ENCODE measurements at regions not wholly inside any gene's neighbourhood (a gene's known extent, or its start where the extent isn't known, plus 50 kb on each side); places are given as distances from the start of the nearest gene placed in this dataset.

DNA sequence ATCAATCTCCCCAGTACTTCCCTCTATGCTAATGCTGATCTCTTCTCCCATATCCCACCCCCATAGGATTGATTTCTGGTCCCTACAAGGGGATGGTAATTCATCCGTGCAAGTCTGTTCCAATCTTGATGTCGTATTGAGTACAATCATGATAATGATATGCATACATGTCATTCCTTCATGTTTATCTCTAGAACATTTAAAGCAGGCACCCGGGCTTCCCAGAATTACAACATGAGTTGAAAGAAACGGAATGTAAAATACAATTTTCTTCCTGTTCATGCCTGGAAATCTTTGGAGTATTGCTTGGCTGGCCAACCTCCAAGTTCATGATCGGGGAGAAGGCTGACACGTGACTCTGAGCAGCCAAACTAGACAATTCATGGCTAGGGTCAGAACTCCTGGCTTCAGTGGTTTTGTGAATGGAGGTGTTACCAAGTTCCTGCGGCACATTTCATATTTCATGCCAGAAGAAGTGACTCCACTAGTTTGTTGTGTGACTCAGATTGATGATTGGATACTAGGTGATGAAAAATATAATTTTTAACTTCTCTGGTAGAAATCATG lies 66.6 kb downstream of the C9orf152 start:
- TF ChIP-seq POLR2A (IDR thresholded peaks at IDR 0.05): no peak
- TF ChIP-seq, protein P1, sequence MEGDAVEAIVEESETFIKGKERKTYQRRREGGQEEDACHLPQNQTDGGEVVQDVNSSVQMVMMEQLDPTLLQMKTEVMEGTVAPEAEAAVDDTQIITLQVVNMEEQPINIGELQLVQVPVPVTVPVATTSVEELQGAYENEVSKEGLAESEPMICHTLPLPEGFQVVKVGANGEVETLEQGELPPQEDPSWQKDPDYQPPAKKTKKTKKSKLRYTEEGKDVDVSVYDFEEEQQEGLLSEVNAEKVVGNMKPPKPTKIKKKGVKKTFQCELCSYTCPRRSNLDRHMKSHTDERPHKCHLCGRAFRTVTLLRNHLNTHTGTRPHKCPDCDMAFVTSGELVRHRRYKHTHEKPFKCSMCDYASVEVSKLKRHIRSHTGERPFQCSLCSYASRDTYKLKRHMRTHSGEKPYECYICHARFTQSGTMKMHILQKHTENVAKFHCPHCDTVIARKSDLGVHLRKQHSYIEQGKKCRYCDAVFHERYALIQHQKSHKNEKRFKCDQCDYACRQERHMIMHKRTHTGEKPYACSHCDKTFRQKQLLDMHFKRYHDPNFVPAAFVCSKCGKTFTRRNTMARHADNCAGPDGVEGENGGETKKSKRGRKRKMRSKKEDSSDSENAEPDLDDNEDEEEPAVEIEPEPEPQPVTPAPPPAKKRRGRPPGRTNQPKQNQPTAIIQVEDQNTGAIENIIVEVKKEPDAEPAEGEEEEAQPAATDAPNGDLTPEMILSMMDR (IDR thresholded peaks at IDR 0.05): no peak

All from testis (tissue), 2 donors.